Right lung (tissue), 2 donors: ENCODE measurements at regions not wholly inside any gene's neighbourhood (a gene's known extent, or its start where the extent isn't known, plus 50 kb on each side); places are given as distances from the start of the nearest gene placed in this dataset.

Experiments
- DNase-seq, 2 donors: peaks; one replicate each; pipeline ENCODE4 v3.0.0-alpha.2; 2013

- no peak for DNase-seq
Observed at GRCh38 chr17:74085434-74085833, 118.0 kb upstream of the RPL38 start.

- DNase-seq, result no peak
Observed at GRCh38 chr17:74087002-74087585, 116.4 kb upstream of the RPL38 start.

DNA sequence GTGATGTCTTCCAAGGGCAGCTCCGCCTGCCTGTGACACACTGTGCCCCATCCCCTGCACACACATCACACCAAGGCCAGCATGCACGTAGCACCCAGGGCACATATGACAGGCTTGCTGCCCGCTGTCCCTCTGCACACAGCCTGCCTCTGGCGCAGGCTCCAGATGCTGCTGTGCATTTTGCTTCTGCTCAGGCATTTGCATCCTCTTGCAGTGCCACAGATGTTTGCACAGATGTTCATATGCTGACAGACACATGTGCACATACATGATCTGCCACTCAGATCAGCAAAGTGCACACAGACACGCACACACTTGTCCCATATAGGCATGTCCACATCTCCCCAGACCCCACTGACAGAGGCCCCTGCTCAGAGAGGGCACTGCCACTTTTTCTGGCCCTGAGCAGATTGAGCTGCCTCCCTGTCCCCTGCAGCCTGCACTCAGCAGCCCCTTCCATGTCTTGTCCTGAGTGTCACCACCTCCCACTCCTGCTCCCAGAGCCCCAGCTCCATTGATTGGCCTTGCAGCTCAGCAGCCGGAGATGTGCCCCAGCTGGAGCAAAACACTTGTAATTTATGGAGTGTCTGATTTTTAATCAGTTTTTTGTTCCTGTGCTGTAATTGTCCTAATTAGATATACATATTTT lies 115.1 kb upstream of the RPL38 start:
- DNase-seq, result no peak

DNA sequence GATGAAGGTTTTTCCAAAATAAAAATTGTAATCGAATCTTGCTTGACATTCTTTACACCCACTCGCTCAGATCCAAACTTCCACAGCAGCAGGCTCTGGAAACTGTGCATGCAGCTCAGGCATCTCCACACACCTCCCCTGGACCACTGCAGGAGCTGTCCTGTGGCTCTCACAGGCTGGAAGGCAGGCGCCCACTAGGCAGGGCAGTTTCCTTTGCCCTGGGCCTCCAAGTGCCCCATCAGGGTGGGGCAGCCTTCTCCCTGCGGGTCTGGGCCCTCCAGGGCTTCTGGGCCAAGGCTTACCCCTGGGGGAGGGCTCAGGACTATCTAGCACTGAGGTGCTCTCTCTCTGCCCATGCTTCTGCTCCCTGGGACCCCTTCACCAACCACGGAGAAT lies 114.5 kb upstream of the RPL38 start:
- no peak for DNase-seq

- no peak for DNase-seq
Observed at GRCh38 chr17:74089380-74089779, 114.1 kb upstream of the RPL38 start.

DNA sequence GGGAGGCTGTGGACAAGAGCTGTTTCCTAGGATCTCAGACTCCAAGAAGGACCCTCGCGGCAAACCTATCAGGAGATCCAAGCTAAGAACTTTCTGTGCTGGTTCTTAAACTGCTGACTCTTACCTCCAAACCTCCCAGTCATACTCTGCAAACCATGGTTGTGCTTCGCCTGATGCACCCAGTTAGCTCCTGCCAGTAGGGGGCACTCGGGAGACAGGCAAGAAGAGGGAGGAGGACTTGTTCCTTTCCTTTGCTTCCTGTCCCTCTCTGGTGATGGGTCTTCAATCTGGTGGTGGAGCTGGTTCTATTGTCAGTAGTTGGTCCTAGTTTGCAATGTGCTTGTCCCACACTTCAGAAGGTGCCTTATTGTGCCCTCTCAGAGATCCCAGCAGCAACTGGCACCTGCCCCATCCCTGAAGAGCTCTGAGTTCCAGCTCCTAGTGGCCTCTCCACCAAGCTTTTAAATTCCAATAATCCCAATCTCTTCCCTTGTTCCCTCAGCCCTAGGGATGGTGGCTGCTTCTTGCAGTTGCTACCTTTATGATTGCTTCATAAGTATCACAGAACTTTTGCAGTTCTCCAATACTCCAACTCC lies 113.5 kb upstream of the RPL38 start:
- no peak for DNase-seq

DNA sequence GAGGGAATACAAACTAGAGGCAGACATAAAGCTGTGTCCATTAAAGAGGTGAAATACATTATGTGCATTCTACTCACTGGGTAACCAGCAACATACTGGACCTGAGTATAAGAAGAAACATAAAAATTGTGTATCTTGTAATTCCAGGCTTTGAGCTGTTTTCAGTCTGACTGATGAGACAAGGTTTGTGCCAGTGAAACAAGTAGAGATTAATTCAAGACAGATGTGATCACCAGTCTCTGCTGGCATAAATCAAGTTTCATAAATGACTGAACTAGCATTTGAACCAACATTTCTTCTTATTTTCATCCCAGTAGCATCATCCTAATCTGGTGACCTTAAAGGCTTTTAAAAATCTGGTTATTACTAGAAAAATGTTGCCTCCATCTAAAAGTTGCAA lies 108.8 kb upstream of the RPL38 start:
- no peak for DNase-seq

DNA sequence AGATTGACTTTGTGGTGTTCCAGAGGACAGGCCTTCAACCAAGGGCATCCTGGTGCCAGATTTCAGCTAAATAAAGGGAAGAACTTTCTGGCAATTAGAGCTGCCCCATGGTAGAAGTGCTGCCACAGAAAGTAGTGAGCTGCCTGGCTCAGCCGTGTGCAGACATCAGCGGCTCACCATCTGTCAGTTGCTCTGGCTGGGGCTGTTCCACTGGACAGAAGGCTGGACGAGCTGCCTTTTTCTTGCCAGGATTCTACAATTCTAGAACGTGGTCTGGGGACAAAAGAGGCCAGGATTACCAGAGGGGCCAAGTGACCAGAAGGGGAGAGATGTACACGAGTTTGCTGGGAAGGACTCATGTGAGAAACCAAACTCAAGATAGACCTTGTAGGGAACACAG lies 107.0 kb upstream of the RPL38 start:
- no peak for DNase-seq

- DNase-seq, result no peak
Observed at GRCh38 chr17:74097450-74098135, 105.9 kb upstream of the RPL38 start.

DNA sequence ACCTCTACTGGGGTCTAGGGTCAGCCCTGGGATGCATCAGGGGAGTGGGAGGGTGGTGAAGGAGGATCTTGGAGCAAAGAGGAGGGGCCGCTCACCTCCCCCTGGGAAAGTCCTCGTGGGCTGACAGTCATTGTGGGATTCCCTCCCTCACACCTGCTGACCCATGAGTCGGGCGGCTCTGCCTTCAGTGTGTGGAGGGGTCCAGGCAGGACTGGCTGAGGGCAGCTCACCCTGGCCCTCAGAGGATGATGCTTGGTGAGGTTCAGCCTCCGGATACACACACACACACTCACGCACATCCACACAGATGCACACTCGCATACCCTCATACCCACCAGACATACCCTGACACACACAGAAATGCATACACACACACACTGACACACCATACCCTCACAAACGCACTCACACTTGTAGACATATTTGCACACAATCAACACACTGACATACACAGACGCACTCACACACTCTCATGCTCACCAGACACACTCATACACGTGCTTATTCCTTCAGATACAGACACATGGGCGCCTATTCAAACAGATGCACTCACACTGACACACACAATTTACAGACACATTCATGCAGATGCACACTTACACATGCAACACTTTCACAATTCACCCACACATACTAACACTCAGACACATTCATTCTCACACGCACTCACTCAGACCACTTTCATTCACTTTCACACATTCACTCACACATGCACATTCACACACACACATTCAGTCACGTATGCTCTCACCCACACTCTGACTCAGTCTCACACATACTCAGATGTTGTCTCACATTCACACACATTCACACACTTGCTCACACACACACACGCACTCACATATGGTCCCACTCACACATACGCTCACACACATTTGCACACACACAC lies 105.1 kb upstream of the RPL38 start:
- DNase-seq, result no peak

GRCh38 chr17:74099442-74100340 lies 103.8 kb upstream of the RPL38 start:
- DNase-seq, result no peak

- DNase-seq, result no peak
Observed at GRCh38 chr17:74104921-74105320, 98.6 kb upstream of the RPL38 start.

DNA sequence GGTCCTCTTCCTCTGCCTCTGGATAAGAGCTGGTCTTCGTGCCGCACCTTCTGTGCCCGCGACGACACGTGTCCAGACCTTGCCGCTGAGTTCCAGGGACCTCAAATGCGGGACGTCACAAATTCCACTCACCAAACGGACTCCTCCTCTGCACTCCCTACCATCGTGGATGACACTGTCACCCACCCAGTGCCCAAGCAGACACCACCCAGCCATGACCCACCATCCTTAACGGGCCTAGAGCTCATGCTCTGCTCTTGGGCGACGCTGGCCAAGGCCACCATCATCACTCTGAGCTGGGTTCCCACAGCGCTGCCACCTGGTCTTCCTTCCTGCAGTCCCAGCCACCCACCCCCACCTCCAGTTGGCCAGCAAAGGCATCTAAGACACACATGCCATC lies 96.4 kb upstream of the RPL38 start:
- DNase-seq, result no peak

DNA sequence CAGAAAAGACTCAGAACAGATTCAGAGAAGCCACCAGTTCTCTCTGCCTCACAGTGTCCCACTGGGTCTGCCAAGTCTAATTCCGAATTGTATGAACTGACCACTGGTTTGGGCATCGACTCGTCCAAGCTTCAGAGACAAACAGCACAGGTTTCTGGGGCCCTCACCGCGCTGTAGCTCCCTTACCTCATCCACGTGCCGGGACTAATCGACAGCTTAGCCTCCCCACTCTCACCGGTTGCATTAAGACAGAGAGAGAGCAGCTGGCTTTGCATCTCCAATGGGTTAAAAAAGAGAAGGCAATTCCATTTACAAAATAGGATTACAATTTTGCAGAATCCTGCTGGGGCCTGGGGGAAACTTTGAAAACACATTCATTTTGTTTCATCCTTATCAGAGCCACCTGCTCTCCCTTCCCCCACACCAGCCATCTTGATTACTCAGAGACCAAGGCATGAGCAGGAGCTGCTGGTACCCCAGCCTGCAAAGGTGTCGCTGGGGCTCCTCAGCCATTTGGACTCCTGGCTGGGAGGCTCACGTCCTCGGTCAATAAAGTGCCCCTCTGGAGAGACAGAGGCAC lies 95.3 kb upstream of the RPL38 start:
- DNase-seq, result no peak

GRCh38 chr17:74110467-74110866 lies 93.0 kb upstream of the RPL38 start:
- DNase-seq, result peak in 1 of 2 donors; percentile 8

DNA sequence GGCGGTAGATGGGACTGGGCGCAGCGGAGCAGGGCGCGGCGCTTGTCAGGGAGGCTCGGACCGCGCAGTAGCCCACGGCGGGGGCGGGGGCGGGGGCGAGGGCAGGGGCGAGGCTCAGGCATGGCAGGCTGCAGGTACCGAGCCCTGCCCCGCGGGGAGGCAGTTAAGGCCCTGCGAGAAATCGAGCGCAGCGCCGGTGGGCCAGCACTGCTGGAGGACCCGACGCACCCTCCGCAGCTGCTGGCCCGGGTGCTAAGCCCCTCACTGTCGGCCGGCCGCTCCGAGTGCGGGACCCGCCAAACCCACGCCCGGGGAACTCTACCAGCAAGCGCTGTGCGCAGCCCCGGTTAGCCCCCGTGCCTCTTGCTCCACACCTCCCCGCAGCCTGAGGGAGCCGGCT lies 90.2 kb upstream of the RPL38 start:
- no peak for DNase-seq

DNA sequence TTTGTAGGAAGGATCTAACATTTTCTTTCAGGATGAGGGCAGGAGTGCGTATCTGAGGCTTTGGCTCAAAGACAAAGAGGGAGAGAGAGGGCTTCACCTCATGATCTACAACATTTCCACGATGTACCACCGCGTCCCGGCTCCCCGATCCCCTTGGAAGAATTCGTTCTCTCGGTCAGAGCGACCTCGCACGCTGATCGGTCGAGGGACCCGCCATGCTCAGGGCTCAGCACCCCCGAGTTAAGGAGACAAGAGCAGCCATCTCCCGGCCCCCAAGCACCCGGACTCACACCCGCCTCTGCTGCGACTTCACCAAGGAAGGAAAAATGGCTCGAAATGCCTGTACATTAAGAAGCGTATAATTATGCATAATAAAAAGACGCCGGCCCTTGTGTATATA lies 89.5 kb upstream of the RPL38 start:
- no peak for DNase-seq

GRCh38 chr17:74114881-74115470 lies 88.5 kb upstream of the RPL38 start:
- no peak for DNase-seq

DNA sequence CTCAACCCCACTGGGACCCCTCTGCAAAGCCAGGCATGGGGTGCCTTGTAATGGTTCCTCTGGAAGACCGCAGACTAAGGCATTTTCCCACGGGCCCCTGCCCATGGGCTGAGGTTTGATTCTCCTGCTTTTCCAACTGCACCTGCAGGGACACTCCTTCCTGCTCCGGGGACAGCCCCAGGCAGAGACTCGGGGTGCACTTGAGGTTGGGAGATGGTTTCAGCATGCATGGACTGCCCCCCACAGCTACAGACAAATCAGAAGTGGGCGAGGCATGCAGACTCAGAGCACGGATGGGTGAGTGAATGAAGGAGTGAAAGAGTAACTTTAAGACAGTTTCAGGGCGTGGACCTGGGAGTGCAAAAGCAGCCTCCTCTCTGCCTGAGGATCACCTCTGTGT lies 87.9 kb upstream of the RPL38 start:
- no peak for DNase-seq

DNA sequence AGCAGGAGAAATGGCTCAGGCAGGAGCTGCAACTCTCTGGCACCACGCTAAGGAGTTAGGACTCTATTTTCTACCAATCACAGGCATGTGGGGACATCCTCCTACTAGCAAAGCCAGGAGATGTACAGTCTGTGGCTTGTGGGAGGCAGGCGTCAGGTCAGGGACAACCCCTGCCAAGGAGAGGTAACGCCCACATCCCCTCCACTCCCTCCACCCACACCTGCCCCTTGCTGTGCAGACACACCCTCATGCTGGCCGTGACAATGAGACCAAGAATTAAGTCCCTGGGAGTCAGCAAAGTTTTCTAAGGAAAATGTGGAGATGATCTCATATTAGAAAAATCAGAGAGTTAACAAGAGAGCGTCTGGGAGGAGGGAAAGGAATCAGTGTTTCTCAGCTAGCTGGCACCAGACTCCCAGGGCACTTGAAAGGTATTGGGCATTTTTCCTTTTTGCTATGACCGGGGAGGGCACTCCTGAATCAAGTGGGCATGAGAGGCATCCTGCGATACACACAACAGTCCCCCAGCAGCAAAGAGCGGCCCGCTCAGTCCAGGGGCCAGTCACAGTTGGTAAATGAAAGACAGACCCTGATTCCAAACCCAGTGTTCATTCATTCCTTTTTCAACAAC lies 87.3 kb upstream of the RPL38 start:
- no peak for DNase-seq
